HG02870 (cell line): ENCODE measurements at regions not wholly inside any gene's neighbourhood (a gene's known extent, or its start where the extent isn't known, plus 50 kb on each side); places are given as distances from the start of the nearest gene placed in this dataset.

ENCODE experiments used
- ATAC-seq: cut with Tn5 transposase; IDR thresholded peaks from one replicate; pipeline ENCODE4 v1.9.1; 2021; ENCODE audit warnings: mild to moderate bottlenecking, moderate library complexity; ENCODE audit not compliant: unreplicated experiment

DNA sequence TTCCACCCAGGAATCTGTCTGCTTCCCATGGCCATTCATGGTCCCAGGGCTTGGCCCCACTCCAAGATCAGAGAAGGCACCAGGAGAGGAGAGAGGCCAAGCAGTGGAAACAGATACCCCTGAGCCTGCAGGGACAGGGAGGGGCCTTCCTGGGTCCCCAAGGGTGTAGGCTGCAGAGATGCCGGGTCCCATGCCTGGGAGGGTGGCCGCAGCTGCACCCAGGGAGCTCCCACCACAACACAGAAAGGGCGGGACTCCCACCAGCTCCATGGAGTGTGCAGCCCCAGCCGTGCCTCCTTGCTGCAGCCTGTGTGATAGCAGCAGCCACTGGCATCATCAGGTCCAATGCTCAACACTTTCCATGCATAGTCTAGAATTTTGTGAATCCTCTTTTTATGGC, 331.5 kb downstream of the UACA start:
- no peak for ATAC-seq

DNA sequence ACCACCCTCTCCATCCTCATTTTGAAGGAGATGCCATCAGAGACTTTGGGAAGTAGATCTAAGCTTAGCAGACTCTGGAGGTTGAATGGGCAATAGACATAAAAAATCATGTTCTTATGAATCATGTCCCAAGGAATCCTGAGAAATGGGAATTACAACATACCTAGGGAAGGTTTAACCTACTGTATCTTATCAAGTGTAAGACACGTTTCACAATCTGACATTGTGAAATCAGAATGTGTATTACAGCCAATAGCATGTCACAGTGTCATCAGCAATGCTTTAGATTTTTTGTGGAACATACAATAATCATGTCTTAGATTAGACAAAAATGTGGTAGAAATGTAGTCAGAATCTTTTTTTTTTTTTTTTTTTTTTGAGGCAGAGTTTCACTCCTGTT, 332.4 kb upstream of the TLE3 start:
- no peak for ATAC-seq

DNA sequence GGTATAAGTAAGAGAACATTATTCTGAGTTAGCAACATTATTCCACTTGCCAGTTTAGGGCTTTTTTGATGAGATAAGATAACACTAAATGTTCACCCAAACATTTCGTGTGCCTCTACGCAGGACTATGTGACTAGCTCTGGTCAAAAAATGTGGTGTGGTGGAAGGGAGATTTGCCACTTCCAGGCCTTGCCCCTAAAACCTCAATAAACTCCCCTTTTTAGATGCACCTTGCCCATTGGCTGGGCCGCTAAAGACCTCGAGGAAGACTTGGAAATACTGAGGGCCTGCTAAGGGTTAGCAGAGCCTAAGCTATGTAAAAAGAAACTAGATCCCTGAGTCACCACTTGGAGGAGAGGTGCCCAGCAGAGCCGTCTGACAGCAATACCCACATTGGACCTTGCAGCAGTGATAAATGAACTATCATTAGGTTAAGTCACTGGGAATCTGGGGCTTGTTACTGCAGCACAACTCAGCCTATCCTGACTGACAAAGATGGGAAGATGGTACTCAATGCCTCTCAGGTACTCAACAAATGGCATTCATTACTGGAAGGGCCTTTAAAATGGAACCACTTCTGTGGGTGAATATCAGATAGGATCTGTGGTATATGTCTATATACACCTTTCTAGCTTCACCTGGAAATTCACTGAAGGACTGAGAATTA, 331.5 kb upstream of the TLE3 start:
- ATAC-seq, result no peak

DNA sequence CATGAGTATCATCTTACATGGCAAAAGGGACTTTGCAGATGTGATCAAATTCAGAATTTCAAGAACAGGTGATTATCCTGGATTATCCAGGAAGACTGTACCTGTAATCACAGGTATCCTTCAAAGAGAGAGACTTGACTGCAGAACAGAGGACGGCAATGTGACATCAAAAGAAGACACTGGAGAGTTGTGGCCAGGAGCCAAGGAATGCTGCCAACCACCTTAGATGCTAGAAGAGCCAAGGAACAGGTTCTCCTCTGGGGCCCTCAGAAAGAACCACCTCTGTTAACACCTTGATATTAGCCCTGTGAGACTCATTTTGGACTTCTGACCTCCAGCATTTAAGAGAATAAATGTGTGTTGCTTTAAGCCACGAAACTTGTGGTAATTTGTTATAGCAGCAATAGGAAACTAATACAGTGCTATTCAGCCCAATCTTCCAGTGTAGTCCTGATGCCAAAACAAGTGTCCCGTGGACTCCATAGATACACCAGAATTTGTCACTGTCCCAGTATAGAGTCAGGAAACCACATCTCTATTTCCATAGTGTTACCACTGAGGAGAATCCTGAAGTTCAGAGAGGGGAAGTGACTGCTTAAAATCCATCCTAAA, 330.6 kb upstream of the TLE3 start:
- ATAC-seq, result no peak

DNA sequence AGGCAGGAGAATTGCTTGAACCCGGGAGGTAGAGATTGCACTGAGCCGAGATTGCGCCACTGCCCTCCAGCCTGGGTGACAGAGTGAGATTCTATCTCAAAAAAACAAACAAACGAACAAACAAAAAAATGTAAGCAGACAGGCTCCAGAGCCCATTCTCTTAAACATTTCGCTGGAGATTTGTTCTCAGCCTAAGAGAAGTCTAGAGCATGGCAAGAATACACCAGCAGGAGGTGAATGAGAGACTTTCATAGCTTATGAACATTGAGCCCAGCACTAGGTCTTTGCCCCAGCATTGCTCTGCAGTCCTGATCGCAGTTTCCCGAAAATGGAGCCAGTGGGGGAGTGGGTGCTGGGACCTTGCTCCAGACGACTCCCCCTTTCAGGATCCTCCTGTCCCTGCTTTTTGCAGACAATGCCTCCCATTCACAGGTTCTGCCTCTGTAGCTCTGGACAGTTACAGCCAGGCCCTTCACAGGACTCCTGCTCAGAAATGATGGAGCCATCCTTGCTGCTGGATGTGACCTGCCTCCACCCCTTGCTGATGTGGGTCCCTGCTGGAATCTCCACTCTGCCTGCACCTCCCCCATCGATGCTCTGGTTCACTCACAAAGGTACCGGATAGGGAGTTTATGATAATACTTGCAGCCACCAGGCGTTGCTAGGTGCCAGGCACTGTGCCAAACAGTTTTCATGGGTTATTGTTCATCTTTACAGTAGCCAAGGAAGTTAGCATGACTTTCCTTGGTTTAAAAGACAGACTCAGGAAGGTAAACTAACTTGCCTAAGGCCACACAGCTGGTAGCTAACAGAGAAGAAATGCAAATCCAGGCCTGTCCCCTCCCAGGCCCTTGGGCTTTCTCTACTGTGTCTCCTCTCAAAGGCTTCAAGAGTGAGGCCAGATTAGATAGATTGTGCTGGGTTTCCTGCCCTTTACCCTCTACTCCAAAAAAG, 329.7 kb upstream of the TLE3 start:
- no peak for ATAC-seq

DNA sequence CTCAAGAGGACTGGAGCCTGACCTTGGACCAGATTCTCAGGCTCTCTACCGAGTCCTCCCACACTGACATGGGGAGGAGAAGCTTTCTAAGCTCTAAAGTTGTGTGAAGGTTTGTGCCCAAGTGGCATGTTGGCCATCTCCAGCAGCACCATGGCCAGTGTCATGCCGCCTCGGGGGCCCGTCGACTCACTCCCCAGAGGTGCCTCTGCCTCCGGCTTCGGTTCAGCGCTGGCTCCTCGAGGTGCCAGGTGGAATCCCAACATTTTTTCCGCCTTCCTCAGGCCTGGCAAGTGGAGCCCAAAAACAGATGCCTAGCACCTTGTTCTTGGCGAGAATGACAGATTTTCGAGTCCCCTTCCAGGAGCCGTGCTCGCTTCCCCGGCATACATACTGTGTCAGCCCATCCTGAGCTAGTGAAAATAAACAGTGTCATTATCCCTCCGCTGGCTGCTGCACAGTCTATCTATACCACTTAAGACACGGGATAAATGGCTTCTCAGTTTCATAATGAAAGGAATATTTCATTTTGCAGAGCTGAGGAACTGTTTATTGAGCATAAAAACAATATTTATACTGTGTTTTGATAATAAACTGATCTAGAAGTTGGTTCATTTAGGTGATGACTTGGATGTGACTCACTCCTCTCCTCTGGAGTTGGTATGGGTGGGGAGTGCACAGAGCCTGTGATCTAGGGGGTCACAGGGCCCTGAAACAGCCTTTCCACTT, 328.5 kb upstream of the TLE3 start:
- ATAC-seq, result no peak

DNA sequence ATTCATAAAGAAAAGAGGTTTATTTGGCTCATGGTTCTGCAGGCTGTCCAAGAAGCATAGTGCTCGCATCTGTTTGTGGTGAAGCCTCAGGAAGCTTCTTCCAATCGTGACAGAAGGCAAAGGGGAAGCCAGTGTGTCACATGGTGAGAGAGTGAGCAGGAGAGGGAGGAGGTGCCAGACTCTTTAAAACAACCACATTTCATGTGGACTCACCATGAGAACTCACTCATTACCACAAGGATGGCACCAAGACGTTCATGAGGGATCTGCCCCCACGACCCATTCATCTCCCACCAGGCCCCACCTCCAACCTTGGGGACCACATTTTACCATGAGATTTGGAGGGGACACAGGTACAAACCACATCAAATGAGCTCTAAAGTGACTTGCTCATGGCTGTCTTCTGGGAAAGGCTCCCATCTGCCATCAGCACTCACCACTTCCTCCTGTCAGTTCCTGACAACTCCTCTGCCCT, 327.3 kb upstream of the TLE3 start:
- no peak for ATAC-seq

- no peak for ATAC-seq
Measured at GRCh38 chr15:70423267-70423666, 325.6 kb upstream of the TLE3 start.

DNA sequence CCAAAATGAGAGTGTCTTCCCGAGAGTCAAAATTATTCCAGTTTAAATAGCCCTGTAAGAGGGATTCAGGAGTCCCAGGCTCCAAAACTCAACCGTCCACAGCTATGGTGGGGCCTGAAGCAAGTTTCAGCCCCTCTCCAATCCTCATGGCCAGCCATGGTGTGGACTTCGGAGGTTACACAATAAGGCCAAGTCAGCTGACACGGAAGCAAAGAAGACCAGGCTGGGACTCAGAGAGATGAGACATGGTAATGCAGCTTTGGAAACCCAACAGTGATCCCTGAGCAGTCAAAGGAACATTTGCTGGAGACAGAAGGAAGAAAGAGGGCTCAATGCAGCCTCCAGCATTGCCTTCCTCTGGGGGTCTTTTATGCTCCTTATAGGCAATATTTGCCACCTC, 324.6 kb upstream of the TLE3 start:
- no peak for ATAC-seq

- no peak for ATAC-seq
Measured at GRCh38 chr15:70420948-70421482, 323.3 kb upstream of the TLE3 start.

GRCh38 chr15:70420086-70420947, 322.6 kb upstream of the TLE3 start:
- no peak for ATAC-seq

DNA sequence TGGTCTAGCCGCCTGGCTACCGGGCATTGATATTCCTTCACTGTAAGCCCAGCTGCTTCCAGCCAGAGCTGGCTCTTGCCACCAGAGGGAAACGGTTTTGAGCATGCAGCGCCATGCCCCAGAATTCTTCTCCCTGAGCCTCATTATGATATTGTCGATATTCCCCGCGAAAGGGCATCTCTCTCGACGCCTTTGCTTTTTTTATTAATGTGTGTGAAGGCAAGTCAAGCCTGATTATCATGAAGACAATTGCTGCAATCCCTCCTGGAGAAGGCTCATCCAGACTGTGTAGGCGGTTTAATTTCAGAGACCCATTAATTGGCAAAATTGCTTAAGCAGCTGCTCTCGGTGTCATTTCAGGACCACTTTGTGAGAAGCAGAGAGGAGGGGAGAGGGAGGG, 321.2 kb upstream of the TLE3 start:
- no peak for ATAC-seq

- ATAC-seq, result no peak
Measured at GRCh38 chr15:70417535-70417934, 319.8 kb upstream of the TLE3 start.

DNA sequence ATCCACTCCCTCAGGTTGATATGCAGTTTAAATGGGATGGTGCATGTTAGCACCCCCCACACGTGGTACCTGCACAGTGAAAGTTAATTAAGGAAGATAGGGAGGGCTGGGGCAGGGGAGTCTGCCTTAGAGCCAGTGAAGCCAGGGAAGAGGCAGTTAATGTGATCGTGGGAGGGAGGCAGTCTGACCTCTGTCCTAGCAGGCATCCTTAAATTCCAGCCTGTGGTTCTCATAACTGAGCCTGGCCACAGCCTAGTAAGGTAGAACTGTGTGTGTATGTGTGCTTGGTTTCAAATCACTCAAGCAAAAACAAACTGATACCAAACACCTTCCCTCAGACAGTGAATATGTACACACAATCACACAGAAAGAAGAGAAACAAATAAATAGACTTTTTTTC, 319.1 kb upstream of the TLE3 start:
- no peak for ATAC-seq

DNA sequence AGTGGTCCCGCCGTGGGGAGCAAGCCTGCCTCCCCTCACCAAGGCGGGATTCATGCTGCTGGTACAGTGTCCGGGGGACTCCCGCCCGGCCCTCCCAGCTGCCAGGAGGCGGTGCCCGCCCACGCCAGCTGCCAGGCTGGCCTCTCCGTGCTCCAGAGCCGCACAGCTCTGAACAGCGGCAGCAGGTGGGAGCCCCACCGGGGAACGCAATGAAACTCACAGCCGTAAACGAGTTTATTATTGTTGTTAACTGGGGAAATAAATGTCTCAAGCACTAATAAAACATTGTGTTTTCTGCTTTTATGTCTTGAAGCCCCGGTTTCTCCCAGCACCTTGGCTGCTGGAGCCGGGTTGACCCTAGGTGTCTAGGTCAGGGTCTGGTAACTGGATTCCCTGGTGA, 317.7 kb upstream of the TLE3 start:
- ATAC-seq, result no peak

DNA sequence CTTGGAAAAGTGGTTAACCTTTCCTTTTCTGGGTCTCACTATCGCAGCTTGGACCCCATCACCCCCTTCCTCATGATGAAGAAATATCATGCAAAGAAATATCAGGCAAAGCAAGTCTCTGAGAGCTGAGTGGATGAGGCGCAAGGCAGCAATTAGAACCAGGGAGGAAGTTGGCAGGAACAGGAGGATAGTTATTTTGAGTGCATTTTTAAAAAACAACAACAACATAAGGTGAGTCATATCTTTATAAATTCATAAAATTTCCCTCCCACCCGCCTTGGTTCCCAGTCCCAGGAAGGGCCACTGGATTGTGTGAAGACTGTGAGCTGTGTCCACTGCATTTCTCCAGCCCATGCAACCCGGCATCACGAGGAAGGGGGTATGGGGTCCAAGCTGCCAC, 316.9 kb upstream of the TLE3 start:
- no peak for ATAC-seq

DNA sequence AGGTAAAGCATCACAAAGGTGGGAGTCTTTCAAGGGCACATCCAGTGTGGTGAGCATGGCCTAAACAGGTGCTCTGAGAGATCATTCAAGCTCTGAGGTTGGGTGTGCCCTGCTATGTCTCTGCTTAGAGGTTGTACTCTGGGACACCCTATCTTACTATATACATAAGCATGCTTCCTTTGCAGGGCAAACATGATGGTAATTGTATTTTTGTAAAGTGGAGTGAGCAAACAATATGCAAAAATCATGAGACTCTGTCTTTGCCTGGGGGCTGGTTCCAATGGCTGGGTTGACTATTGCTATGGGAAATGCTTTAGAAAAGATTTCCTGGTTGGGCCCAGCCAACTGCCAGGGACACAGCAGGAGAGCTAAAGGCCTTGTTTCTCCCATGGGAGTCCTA, 315.1 kb upstream of the TLE3 start:
- ATAC-seq, result no peak

- no peak for ATAC-seq
Measured at GRCh38 chr15:70411143-70411863, 313.6 kb upstream of the TLE3 start.

DNA sequence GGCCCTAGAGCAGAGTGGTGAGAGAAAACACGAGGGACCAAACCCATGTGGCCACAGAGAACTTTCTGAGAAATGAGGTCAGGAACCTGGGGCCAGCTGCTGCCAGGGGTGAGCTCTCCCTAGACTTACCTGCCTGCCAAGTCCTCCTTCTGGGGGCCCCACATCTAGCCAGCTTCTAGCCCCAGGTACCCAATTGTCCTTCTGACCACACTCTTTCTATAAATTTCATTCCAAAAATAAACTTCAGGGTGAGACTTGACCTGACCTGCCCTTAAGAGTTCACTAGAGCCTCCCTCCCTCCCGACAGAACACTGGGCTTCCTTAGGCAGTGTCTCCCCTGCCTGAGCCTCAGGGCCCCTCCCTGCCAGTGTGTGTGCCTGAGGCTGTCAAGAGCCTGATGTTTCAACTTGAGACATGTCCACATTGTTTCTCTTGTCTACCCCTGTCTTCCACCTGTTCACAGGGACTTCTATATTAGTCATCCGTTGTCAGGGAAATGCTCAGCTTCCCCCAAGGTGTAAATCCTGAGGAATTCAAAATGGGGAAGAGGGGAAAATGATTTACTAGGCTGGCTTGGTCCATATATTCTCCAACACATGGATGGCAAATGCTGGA, 312.8 kb upstream of the TLE3 start:
- no peak for ATAC-seq
